Suppressor macrophage treated with lipopolysaccharide for 4 hours (primary cell): ENCODE measurements at regions not wholly inside any gene's neighbourhood (a gene's known extent, or its start where the extent isn't known, plus 50 kb on each side); places are given as distances from the start of the nearest gene placed in this dataset.
"Not testable (repeated sequence)": the region's sequence is repeated elsewhere in the genome, so short reads cannot be mapped to it uniquely, and the experiment has no call there.

Experiments
- DNase-seq: peaks from one replicate; pipeline ENCODE4 v3.0.0-alpha.2; 2020

DNA sequence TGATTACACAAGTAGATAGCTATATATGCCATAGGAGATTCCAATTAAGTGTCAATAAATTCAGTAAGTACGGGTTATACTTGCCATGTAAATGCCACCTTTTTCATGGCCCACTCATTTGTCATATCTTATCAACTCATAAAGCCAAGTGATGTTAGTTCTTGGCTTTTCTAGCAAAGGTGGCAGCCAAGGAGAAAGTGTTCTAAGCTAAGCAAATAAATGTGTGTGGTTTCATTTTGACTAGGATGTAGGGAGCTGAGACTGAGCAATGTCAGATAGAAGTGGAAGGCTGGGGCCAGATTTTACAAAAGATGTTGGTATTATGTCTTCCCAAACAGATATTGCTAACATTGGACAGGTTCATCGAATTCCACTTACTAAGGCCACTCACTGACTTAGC, 952.0 kb downstream of the SLC4A3 start:
- DNase-seq: no peak

DNA sequence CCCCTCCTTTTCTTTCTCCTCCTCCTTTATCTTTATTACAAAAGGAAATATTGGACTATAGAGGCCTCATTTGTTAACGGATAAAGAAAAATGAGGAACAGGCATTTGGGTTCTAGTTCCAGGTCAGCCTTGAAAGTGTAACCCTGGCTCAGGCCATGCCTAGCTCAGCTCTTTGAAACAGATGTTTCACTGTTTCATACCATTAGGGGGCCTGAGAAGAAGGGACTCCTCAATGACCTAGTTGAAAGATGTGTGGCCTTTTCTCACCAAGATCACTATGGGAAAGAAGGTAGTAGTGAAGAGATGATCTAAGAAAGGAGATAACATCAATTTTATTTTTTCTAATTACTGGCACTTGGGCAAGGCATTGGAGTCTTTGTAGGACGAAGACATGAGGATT, 952.7 kb downstream of the SLC4A3 start:
- no peak for DNase-seq

DNA sequence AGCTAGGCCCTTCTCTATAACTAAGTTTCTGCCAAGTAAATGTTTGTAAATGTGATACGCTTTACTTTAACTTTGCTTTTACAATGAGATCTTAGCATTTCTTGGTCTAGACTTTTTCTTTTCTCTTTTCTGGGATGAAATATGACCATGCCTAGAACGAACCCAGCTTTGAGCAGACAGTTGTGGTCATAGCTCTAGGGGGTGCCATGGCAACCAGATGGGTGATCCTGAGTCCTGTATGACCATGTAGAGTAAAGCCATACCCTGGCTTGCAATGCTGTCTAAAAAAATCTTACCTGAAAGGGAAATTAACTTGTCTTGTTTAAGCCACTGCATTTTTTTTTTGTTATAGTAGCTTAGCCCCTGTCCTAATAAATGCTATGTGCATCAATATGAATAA, 956.3 kb downstream of the SLC4A3 start:
- DNase-seq: no peak

DNA sequence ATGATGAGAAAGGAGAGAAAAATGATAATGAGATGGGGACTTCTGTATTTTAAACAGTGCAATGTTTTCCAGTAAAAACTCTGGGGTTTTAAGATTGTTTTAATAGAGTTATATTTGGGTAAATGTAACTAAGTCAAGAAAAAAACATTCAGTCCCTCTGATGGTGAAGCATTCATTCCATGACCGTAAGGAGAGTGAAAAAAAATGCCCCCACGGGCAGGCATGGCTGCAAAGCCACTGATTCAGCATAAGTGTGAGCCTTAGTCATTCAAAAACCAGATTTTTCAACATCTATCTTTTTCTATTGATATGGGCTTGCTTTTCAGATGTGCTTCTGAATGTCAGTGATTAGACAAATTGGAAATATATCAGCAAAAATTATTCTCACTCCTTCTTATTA, 957.8 kb downstream of the SLC4A3 start:
- no peak for DNase-seq

DNA sequence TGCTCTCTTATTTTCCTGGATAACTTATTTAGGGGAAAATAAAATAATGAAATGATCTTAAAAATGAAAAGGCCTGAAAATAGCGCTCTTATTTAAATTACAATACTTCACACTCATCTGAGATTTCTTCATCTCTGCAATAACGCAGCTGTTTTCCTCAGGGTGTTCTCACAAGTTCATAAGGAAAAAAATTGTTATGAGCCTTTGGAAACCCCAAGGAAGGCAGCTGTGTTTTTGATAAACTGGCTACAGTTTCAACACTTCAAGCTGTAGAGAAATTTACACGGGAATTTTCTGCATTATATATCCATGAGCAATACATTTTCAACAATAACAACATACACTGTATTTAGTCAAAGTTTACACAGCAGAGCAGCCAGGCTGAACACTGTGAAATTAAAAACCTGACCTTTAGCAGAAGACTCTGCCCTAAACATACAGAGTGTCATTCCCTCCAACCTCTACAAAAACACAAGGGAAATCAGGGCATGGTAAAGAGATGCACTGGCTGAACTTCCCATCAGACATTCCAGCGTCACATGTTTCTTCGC, 959.6 kb downstream of the SLC4A3 start:
- no peak for DNase-seq

DNA sequence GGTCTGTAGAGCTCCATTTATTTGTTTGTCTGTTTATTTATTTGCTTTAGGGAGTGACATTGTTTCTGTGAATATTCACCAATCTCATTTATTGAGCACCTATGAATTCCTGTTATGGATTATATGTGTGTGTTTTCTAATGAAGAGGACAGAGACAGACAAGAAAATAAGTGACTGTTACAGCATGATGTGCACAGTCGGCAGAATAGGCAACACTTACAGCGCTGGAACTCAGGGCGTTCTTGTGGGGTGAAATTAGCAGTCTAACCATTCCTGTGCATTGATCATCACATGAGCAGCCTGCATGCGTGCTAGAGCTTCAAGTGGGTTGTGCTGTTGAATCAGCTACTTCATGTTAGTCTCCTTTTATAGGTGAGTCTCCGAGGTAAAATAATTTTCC, 960.7 kb downstream of the SLC4A3 start:
- no peak for DNase-seq

DNA sequence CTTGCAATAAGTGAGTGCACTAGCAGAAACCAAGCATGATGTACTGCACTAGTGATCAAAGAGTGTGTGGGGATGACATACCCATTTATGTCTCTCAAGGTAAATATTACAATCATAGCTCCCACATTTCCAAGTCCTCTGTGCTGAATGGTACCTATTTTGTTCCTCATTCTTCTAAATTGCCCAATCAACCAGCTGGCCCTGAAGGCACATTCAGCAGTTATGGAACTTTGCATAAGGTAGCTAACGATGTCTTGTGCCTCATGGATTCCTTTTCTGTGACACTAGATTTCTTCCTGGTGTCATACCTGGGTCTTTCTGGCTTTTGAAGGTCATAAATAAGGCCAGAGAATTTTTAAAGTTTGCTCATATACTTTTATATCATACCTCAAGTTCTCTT, 963.0 kb downstream of the SLC4A3 start:
- no peak for DNase-seq

DNA sequence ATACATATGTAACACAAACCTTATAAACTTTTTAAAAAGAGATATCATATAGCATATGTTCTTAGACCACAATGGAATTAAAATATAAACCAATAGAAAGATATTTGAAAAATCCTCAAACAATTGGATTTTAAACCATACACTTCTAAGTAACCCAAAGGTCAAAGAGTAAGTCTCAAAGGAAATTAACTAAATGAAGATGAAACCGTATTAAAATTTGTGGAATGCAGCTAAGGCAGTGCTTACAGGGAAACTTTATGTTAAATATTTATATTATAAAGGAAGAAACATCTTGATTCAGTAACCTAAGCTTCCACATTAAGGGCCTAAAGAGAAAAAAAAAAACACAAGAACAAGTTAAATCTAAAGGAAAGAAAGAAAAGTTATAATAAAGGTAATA, 966.1 kb downstream of the SLC4A3 start:
- DNase-seq: no peak

DNA sequence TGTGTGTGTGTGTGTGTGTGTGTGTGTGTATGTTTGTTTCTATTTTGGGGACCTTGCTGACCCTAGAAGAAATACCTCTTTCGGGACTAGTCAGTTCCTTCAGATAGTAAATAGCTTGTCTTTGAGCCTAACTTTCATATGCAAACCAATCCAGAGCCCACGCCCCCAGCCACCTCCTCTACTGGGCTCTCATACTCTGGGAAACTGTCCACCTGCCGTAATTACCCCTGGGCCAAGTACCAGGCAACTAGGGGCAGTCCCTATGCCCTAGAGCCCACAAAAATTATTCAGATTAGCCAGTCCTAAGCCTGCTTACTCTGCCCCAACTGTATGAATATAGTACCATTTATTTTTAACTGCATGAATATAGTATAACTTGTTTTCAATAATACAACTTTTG, 970.4 kb downstream of the EPHA4 start:
- no peak for DNase-seq

DNA sequence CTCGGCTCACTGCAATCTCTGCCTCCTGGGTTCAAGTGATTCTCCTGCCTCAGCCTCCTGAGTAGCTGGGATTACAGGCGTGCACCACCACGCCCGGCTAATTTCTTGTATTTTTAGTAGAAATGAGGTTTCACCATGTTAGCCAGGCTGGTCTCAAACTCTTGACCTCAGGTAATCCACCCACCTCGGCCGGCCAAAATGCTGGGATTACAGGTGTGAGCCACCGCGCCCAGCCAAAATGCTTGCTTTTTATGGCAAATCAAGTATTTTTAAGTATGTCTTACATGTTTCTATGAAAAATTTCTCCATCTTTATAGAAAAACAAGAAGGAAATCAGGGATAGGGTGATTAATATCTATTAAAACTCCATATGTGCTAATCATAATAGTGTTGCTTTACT, 959.1 kb downstream of the EPHA4 start:
- not testable (repeated sequence) for DNase-seq

DNA sequence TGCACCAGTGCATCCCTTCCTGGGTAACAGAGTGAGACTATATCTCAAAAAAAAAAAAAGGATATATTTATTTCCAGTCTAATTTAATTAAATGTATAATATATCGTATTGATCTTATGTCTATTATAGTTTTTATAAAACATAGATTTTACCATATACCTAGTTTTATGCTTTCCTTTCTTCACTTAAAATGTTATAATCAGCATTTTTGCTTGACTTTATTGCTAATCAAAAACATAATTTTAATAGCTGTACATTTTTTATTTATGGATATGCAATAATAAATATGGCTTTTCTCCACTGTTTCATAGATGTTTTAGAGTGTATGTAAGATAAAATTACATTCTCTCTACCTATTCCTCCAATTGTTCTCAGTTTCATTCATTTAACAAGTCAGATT, 958.0 kb downstream of the EPHA4 start:
- DNase-seq: no peak

DNA sequence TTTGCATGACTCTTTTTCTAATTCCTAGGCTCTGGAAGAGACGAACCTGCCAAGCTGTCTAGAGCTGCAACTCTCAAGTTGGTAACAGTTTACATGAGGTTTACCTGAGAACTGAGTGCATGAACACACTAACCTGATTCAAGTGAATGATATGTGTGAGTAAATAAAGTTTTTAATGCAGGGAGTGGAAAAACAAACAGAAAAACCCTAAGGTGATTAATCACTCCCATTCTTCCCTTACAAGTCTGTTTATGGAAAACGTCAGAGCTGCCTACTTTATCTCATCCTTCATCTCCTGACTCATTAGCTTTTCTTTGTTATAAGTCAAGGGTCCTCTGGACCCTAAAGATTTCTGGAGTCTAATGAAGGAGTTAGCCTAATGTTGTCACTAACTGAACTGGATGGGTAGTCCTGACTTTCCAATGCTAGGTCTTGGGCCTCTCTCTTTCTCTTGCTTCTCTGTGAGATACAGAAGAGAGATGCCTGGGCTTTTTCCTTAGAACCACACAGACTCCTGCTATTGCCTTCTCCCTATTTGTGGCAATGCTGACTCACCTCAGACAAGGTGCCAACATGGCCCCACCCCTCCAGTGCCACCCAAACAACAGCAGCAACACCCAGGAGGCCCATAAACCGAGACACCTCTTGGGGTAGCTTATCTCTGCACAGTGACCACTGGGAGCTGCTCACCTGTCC, 952.4 kb downstream of the EPHA4 start:
- DNase-seq: no peak

DNA sequence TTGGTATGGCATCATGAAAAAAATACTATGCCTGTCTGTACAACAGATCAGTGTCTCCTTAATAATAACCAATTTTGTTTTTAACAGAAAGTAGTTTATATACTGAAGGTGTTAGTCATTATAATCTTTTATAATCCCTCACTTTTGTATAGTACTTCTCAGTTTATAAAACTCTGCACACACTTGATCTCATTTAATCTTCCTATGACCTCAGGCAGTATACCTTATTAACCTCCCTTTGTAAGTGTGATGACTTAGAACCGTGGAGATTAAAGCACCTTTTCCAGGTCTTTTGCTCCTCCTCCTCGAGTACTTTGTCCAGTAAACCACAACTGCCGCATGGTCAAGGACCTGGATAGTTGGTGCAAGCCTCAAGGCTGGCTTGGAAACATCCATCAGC, 945.5 kb downstream of the EPHA4 start:
- DNase-seq: no peak

DNA sequence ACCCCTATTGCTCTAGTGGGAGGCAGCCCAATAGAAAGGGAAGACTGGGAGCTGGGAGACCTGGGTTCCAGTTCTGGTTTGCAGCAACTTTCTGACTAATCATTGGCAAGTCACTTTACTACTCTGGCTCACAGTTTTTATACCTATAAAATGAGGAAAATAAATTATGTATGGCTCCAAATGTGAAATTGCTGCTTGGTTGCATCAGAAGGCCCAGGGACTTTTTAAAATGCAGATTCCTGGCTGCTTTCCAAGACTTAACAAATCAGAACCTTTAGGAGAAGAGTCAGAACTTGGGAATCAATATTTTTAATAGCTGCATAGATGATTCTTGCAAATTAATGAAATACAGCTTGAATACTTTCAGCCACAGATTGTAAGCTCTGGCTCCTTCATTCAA, 943.9 kb downstream of the EPHA4 start:
- DNase-seq: no peak

DNA sequence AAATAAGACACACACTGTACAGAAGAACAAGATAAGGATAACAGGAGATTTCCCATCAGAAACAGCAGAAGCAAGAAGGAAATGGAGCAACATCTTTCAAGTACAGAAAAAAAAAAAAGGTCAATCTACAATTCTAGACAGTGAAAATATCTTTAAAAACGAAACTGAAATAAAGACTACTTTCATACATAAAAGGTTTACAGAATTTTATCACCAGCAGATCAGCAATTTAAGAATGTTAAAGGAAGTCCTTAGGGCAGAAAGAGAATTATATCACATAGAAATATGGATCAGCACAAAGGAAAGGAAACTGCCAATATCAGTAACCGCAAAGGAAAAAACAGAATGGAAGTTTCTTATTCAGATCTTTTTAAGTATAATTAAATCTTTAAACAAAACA, 931.0 kb downstream of the EPHA4 start:
- no peak for DNase-seq

DNA sequence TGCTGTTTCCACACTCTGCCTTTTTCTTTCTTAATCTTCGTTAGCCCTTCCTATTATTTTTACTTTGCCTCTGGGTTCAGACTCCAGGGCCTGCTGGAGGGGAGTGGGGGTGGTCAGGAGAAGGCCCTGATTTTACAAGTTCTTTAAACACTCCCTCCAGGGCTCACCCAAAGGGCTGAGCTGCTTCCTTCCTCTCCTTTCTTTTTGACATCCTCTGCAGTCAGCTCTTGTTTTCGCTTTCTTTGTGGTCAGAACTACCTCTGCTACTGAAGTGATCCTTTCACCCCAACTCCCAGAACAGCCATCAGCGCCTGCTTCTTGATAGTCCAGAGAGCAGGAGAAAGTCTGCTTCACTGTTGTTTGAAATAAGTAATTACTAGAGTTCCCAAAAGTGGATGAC, 925.7 kb downstream of the EPHA4 start:
- DNase-seq: no peak

DNA sequence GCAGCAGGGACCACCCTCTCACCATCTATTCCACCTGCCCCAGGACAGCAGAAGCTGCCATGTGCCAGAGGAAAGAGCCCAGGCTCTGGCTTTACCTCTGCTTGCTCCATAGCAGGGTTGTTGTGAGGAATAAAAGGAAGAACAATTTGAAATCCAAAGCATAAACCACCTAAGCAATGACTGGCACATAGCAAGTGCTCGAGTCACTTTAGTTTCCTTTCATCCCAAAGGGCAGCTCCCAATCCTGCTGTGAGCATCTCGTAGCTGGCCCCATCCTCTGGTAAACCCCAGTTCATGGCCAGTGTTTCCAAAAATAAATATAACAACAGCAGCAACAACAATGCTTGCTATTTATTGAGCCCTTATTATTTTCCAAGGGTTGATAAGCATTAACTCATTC, 923.5 kb downstream of the EPHA4 start:
- DNase-seq: no peak

DNA sequence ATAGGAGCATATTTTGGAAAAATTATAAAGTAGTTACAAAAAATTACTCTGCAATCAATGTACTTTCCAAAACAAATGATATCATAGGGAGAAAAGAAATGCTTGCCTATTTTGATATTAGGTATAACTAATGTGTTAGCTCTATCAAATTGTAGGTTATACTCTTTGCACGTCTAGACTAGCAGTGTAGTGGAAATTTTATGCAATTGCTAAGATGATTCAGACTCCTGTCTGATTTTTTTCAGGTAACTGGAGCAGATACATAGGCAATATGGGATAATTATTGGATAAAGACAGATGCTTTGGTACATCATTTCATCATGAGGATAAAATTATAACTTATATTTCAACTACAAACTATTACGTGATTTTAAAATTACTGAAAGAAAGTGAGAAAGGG, 918.3 kb downstream of the EPHA4 start:
- no peak for DNase-seq

DNA sequence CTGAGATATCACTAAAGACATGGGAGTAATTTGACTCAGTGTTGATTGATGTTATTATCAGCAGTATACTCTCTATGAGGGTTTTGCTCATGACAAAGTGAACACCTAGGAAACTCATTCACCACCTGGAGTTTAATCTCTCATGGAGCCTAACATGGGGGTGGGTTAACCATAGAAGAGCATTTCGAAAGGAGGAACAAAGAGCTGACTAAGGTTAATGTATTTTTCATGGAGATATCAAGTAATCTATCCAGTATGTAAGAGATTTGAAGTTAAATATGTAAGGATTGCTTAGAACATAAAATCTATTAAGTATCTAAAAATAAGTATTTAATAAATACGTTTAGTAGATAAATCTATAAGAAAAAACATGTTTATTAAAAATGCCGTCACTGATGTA, 917.8 kb downstream of the EPHA4 start:
- DNase-seq: no peak

DNA sequence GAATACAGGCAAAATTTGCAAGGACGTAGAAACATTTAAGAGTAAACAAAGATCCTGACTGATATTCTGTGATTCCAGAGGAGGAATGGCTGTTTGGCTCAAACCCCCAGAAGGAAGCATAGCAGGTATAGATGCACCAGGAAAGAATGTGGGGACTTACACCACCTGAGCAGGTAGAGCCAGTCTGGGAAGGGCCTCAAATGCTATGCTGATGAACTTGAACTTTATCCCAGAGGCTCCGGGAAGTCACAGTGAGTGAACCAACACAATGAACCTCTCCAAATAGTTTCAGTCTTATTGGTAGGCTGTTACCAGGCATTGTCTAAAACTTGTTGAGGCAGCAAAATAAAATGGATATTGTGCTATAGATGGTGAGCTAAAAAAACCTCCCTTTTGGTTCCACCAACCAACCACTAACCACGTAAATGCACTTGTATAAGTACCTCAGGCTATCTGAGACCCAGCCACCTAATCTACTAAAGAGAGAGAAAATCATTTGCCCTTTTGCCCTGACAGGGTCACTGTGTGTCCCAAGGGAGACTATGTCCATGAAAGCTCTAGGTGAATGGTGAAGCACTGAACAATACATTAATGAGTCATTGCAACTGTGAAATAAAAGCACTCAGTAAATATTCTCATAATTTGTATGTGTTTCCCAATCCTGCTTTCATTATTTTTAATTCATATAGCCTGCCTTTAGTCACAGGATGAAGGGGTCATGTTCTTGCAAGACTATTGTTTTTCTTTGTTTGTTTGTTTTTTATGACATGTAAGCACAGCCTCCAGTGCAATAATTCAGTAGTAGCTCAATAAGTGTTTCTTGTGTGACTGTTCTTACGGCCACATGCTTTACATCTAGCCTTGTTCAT, 911.6 kb downstream of the EPHA4 start:
- no peak for DNase-seq

DNA sequence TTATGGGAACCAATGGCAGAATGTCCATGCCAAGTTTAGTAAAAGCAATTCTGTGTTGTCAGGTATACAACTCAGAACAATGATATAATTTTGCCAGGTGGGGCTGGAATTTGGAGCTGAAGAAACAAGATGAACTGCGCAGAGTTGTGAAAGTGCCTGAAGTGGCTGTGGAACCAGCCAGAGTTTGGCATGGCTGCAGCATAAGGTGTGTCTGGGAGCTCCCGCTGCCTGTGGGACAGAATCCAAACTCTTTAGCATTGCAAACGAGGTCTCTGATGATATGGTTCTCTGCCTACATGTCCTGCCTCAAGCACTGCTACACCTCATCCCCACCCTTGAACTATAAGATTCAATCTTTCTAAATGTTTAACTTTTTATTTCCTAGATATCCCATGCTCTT, 909.7 kb downstream of the EPHA4 start:
- DNase-seq: no peak

DNA sequence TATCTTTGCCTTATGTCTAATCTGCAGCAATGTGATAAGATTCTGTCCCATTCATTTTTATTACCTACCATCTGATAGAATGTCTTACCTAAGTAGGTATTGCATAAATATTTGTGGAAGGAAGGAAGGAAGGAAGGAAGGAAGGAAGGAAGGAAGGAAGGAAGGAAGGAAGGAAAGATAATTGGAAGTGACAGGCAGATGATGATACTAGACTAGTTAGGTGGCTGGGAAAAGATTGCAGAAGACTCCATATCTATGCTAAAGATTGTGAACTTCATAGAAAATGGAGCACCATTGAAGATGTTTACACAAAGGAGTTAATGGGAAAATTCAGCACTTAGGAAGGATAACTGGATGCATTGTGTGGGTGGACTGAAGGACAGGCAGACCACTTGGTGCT, 909.0 kb downstream of the EPHA4 start:
- DNase-seq: no peak

DNA sequence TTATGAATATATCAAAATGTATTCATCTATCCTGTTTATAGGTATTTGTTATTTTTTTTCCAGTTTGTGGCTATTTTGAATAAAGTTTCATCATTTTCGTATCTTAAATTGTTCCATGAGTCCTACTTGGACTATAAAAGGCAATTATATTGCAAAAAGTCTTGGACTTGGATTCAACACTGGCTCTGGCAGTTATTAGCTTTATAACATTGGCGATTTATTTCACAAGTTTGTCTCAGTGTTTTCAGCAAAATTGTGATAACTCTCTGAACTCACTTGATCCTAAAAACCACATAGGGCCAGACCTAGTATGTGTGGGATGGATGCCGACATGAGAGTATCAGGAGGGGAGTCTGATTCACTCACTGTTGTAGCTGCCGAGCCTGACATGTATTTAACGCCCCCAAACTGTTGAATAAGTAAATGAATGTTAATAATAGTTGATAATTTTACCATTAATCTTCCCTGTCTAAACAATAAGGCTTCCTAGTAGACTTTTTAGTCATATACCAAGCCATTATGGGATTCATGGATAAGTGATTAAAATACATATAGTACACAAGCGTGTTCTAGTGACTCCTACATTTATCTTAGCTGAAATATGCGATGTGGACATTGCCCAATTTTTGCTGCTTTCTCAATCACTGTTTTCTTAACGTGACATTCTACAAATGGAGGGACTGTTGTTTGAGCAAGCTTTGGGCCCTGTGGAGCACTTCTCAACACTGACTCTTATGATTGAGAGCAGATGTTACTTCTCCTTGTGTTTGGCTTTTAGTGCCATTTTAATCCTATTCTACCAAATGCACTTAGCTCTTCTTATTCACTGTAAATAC, 907.6 kb downstream of the EPHA4 start:
- no peak for DNase-seq

DNA sequence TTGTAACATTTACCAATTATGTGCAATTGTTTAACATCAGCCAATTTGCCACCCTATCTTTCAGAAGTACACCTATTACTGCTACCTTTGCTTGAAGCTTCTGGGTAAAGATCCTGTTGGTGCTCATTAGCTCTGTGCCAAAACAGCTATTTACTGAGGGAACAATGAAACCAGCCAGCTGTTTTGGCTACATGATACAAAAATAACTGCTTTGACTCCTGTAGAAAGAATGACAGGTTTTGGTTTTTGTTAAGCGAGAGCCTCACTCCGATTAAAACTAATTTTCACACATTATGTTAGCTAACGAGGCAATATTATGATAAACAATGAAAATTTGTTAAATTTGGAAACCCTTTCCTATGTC, 907.0 kb downstream of the EPHA4 start:
- no peak for DNase-seq
